Cardiac fibroblast (primary cell): ENCODE measurements at regions not wholly inside any gene's neighbourhood (a gene's known extent, or its start where the extent isn't known, plus 50 kb on each side); places are given as distances from the start of the nearest gene placed in this dataset.

Experiments
- DNase-seq, 2 donors: peaks; one replicate each; pipeline versions ENCODE4 v3.0.0 to v3.0.0-alpha.2; 2010; ENCODE audit warnings: low read depth in 2 of 2
- H3K4me3 ChIP-seq, 2 donors: replicated peaks in 1 of 2; 1 replicate in 1 of 2; 2 replicates in 1 of 2; pipeline ENCODE4 v1.5.1; 2011; ENCODE audit warnings: low read depth in 2 of 2, low read length in 2 of 2, mild to moderate bottlenecking in 2 of 2, moderate library complexity in 1 of 2
- CTCF ChIP-seq: IDR thresholded peaks from one replicate; pipeline ENCODE4 v1.5.1; 2011; ENCODE audit warnings: low read depth, mild to moderate bottlenecking, low read length, inconsistent platforms

GRCh38 chr7:33745934-33746333, 159.4 kb upstream of the BMPER start:
- H3K4me3 ChIP-seq = no peak overlapping the region
- DNase-seq = peak in 1 of 2 donors; percentile 64
- TF ChIP-seq CTCF = no peak

DNA sequence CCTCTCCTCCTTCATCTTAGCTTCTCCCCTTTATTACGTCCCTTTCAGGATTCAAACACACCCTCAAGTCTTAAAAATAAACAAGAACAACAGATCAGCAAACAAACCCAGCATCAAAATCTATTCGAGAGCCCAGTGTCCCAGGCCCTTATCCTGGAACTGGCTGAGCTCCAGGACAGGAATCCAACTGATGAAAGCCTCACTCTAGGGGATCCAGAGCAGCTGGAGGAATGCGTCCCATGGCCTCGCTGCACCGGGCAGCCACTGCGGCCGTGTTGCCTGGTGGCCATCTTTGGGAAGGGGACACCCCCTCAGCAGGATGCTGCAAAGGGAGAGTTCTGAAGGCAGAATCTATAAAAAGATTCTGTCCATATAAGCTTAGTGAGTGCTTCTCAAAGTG, 156.5 kb upstream of the BMPER start:
- TF ChIP-seq CTCF = no peak
- DNase-seq = peak; percentile 33 to 65

DNA sequence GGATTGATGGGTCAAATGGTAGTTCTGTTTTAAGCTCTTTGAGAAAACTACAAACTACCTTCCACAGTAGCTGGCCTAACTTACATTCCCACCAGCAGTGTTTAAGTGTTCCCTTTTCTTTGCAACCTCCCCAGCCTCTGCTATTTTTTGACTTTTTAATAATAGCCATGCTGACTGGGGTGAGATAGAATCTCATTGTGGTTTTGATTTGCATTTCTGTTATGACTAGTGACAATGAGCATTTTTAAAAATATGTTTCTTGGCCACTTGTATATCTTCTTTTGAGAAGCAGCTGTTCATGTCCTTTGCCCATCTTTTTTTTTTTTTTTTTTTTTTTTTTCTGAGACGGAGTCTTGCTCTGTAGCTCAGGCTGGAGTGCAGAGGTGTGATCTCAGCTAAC, 155.2 kb upstream of the BMPER start:
- TF ChIP-seq CTCF = no peak
- H3K4me3 ChIP-seq = no peak overlapping the region
- DNase-seq = peak; percentile 45 to 70

More for the DNA sequence above, 156.5 kb upstream of the BMPER start:
- H3K4me3 ChIP-seq = no peak overlapping the region

DNA sequence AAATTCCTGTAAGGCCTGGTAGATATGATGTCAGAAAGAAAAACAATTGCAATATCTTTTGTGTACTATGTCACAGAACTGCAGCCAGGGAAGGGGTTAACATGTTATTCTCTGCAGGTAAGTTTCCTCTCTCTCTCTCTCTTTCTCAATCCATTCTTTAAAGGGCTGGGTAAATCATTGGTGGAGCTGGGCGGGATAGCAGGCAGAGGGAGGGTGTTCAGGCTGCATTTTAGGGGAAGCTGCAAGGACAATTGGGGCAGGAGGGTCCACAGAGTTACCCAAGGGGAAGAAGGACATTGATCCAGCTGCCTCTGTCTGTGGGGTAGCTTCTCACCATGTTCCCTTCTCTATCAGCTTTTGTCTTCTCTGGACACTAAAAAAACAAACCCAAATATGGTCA, 153.9 kb upstream of the BMPER start:
- H3K4me3 ChIP-seq = no peak overlapping the region
- TF ChIP-seq CTCF = no peak
- no peak for DNase-seq

- TF ChIP-seq CTCF = no peak
- DNase-seq = no peak
- H3K4me3 ChIP-seq = no peak overlapping the region
Observed at GRCh38 chr7:33753881-33754525, 151.3 kb upstream of the BMPER start.

- no peak for TF ChIP-seq CTCF
- no peak overlapping the region for H3K4me3 ChIP-seq
- no peak for DNase-seq
Observed at GRCh38 chr7:33754933-33755928, 150.1 kb upstream of the BMPER start.
